ENCODE measurements at regions not wholly inside any gene's neighbourhood (a gene's known extent, or its start where the extent isn't known, plus 50 kb on each side); places are given as distances from the start of the nearest gene placed in this dataset.

- TF ChIP-seq CTCF (conservative IDR thresholded peaks at IDR 0.05 in 1 of 2, IDR thresholded peaks at IDR 0.05 in 1 of 2; ENCODE audit: extremely low read depth in 1 of 2, insufficient read depth in 1 of 2, low read depth in 1 of 2, low read length in 2 of 2) = no peak
- no peak for TF ChIP-seq EZH2 (IDR thresholded peaks at IDR 0.05; ENCODE audit: borderline replicate concordance, low read length)
Observed at GRCh38 chr21:27808923-27809322, 842.0 kb upstream of the ADAMTS5 start.
